ENCODE measurements at regions not wholly inside any gene's neighbourhood (a gene's known extent, or its start where the extent isn't known, plus 50 kb on each side); places are given as distances from the start of the nearest gene placed in this dataset.

- 88% methylated on average over 5 of the region's 5 CpGs for WGBS
- no peak for DNase-seq (ENCODE audit: low spot score)
- intact Hi-C loops (cut with DNase I): no loop called here
- H3K4me1 ChIP-seq (replicated peaks): no peaks in the 10 kb centered on the region
- no peaks in the 10 kb centered on the region for H3K27me3 ChIP-seq (replicated peaks; ENCODE audit: insufficient read depth)
- H3K36me3 ChIP-seq: no peaks in the 10 kb centered on the region
- no peak overlapping the region for H3K4me3 ChIP-seq
- no peaks in the 10 kb centered on the region for H3K9me3 ChIP-seq
- no peak overlapping the region for H3K27ac ChIP-seq
- TF ChIP-seq POLR2A (IDR thresholded peaks at IDR 0.05): no peak
- TF ChIP-seq, protein P1, sequence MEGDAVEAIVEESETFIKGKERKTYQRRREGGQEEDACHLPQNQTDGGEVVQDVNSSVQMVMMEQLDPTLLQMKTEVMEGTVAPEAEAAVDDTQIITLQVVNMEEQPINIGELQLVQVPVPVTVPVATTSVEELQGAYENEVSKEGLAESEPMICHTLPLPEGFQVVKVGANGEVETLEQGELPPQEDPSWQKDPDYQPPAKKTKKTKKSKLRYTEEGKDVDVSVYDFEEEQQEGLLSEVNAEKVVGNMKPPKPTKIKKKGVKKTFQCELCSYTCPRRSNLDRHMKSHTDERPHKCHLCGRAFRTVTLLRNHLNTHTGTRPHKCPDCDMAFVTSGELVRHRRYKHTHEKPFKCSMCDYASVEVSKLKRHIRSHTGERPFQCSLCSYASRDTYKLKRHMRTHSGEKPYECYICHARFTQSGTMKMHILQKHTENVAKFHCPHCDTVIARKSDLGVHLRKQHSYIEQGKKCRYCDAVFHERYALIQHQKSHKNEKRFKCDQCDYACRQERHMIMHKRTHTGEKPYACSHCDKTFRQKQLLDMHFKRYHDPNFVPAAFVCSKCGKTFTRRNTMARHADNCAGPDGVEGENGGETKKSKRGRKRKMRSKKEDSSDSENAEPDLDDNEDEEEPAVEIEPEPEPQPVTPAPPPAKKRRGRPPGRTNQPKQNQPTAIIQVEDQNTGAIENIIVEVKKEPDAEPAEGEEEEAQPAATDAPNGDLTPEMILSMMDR (IDR thresholded peaks at IDR 0.05): no peak
- no peak for TF ChIP-seq POLR2AphosphoS5 (IDR thresholded peaks at IDR 0.05)
These were observed 123.9 kb upstream of the FOXN3 start for GRCh38 chr14:89540830-89541470.

- 82% methylated on average over 20 of the region's 20 CpGs for WGBS
- Histone ChIP-seq H3K27ac (no peak overlapping the region), H3K27me3 (replicated peaks; ENCODE audit: insufficient read depth) (no peaks in the 10 kb centered on the region), H3K4me3 (no peak overlapping the region), H3K4me1 (replicated peaks) (no peaks in the 10 kb centered on the region), H3K36me3 (no peaks in the 10 kb centered on the region), H3K9me3 (no peaks in the 10 kb centered on the region)
- TF ChIP-seq POLR2A (IDR thresholded peaks at IDR 0.05): no peak
- TF ChIP-seq, protein P1 (IDR thresholded peaks at IDR 0.05): no peak
- no peak for TF ChIP-seq POLR2AphosphoS5 (IDR thresholded peaks at IDR 0.05)
- no peak for DNase-seq (ENCODE audit: low spot score)
- intact Hi-C loops (cut with DNase I): no loop called here
These were observed 123.2 kb upstream of the FOXN3 start for GRCh38 chr14:89540009-89540829.

DNA sequence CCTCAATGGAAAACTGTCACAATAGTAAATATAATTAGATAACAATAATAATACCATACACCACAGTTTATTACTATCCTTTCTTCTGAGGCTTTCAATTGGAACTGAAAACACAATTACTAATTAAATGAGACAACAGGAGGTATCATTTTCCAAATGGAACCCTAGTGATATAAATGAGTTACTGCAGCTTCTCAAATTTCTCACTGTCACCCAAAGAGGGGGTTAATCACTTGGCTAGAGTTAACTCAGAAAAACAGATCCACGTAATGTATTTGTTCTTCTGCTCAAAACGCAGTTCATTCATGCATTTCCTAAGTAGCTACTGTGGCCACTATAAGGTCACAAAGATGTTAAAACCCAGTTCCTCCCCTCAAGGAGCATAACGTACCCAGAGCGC is 120.9 kb upstream of the FOXN3 start:
- H3K9me3 ChIP-seq: no peaks in the 10 kb centered on the region
- H3K36me3 ChIP-seq: no peaks in the 10 kb centered on the region
- DNase-seq (ENCODE audit: low spot score): no peak
- 85% methylated on average over 4 of the region's 4 CpGs for WGBS
- TF ChIP-seq POLR2A (IDR thresholded peaks at IDR 0.05) (no peak), POLR2AphosphoS5 (IDR thresholded peaks at IDR 0.05) (no peak)
- H3K4me3 ChIP-seq: no peak overlapping the region
- no peak overlapping the region for H3K27ac ChIP-seq
- H3K27me3 ChIP-seq (replicated peaks; ENCODE audit: insufficient read depth): no peaks in the 10 kb centered on the region
- no peaks in the 10 kb centered on the region for H3K4me1 ChIP-seq (replicated peaks)
- intact Hi-C loops (cut with DNase I): no loop called here

GRCh38 chr14:89534902-89535685 is 118.1 kb upstream of the FOXN3 start:
- no peak for DNase-seq (ENCODE audit: low spot score)
- no peaks in the 10 kb centered on the region for H3K9me3 ChIP-seq
- 45% methylated on average over 4 of the region's 4 CpGs for WGBS
- H3K27me3 ChIP-seq (replicated peaks; ENCODE audit: insufficient read depth): no peaks in the 10 kb centered on the region
- H3K36me3 ChIP-seq: no peaks in the 10 kb centered on the region
- no peak for TF ChIP-seq POLR2A (IDR thresholded peaks at IDR 0.05)
- TF ChIP-seq, protein P1 (IDR thresholded peaks at IDR 0.05): no peak
- TF ChIP-seq POLR2AphosphoS5 (IDR thresholded peaks at IDR 0.05): no peak
- no peak overlapping the region for H3K27ac ChIP-seq
- intact Hi-C loops (cut with DNase I): no loop called here
- H3K4me1 ChIP-seq (replicated peaks): no peaks in the 10 kb centered on the region
- H3K4me3 ChIP-seq: no peak overlapping the region

DNA sequence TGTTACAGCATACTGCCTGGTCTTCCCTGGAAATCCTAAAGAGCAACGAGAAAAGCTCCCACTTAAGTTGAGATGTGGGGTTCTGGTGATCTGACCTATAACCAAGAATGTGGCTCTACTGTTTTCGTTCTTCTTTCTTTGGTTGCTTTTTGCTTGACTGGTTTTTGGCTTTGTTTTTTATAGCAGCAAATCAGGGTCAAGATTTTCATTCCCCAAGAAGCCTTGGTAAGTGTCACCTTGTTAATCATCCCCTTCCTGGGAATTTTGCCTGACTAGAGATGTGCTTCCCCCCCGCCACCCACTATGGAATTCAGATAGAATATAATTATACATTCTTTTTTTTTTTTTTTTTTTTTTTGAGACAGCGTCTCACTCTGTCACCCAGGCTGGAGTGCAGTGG is 116.7 kb upstream of the FOXN3 start:
- Histone ChIP-seq H3K9me3 (no peaks in the 10 kb centered on the region), H3K36me3 (no peaks in the 10 kb centered on the region), H3K27me3 (replicated peaks; ENCODE audit: insufficient read depth) (no peaks in the 10 kb centered on the region), H3K27ac (no peak overlapping the region), H3K4me1 (replicated peaks) (no peaks in the 10 kb centered on the region), H3K4me3 (no peak overlapping the region)
- TF ChIP-seq POLR2AphosphoS5 (IDR thresholded peaks at IDR 0.05) (no peak), POLR2A (IDR thresholded peaks at IDR 0.05) (no peak)
- TF ChIP-seq, protein P1 (IDR thresholded peaks at IDR 0.05): no peak
- no peak for DNase-seq (ENCODE audit: low spot score)
- intact Hi-C loops (cut with DNase I): no loop called here
- 91% methylated on average over 4 of the region's 4 CpGs for WGBS
